Pancreas (tissue), 10 donors: ENCODE measurements at regions not wholly inside any gene's neighbourhood (a gene's known extent, or its start where the extent isn't known, plus 50 kb on each side); places are given as distances from the start of the nearest gene placed in this dataset.

ENCODE experiments used
- ATAC-seq, 4 donors: fragments of 200-7000 bp; cut with Tn5 transposase; one replicate each; pipeline versions ENCODE4 v1.8.0 to v1.9.1; 2020; ENCODE audit warnings: mild to moderate bottlenecking in 4 of 4, moderate library complexity in 4 of 4
- DNase-seq, 6 donors: peaks; one replicate each; pipeline ENCODE4 v3.0.0-alpha.2; 2020
- FAIRE-seq: peaks from 2 replicates; lab custom pipeline; 2012; peaks lifted over from hg19 to GRCh38; lab: Jason Lieb, UNC
- H3K27ac ChIP-seq, 4 donors: fragments of 200-600 bp; sonication (generic); 1 replicate in 3 of 4; 2 replicates in 1 of 4; pipeline versions ENCODE4 v1.5.0 to v1.8.0; 2020
- H3K27me3 ChIP-seq, 4 donors: fragments of 200-600 bp; one replicate each; pipeline ENCODE4 v1.8.0; 2021
- H3K36me3 ChIP-seq, 3 donors: fragments of 200-600 bp; sonication (generic) in 1 of 3; one replicate each; pipeline versions ENCODE4 v1.5.0 to v1.8.0; 2020 to 2021
- H3K4me1 ChIP-seq, 3 donors: fragments of 200-600 bp; one replicate each; pipeline ENCODE4 v1.8.0; 2021
- H3K4me3 ChIP-seq, 4 donors: fragments of 200-600 bp; sonication (generic) in 2 of 4; one replicate each; pipeline versions ENCODE4 v1.5.0 to v1.8.0; 2020 to 2021
- H3K9me3 ChIP-seq, 4 donors: fragments of 200-600 bp; one replicate each; pipeline ENCODE4 v1.8.0; 2021
- CTCF ChIP-seq, 4 donors: fragments of 200-600 bp; sonication (generic) in 3 of 4; IDR thresholded peaks; one replicate each; pipeline versions ENCODE4 v1.5.0 to v1.8.0; 2021; ENCODE audit warnings: antibody characterized with exemption in 4 of 4
- whole genome bisulfite sequencing, 2 donors: extraction: QIAGEN DNeasy Blood & Tissue Kit; methylation state at CpG; one replicate each; pipeline ENCODE4 v1.1.7; 2013; 5-methylcytosine and 5-hydroxymethylcytosine counted together
- intact Hi-C, 3 donors: fragments of 100-400 bp; cut with DNase I; formaldehyde crosslinking; loops; one replicate each; pipeline versions ENCODE4 v1.11.1 to v1.14.2; 2022
- donor health status: healthy with polysubstance abuse.
- donor health status: DM: no; HTN: no; CAD: no; lungs with moderate emphysema.
- donor health status: DM: no; HTN: no; CAD: no.
- donor health status: control.
- donor health status: control.
- donor health status: Bipolar disorder and iron deficiency.
- donor health status: DM: yes; HTN: yes; CAD: no.
- donor health status: DM: no; HTN: no; CAD: no.
- donor health status: DM: no; HTN: no; CAD: no.
- donor health status: DM: yes; HTN: yes; CAD: no.

GRCh38 chr22:27473533-27473932, 328.0 kb downstream of the MN1 start:
- no peak for DNase-seq

GRCh38 chr22:27474112-27474571, 327.4 kb downstream of the MN1 start:
- DNase-seq (no peak), FAIRE-seq (no peak), ATAC-seq (no peak)
- Histone ChIP-seq H3K27me3 (no peaks in the 10 kb centered on the region), H3K4me1 (no peaks in the 10 kb centered on the region), H3K4me3 (no peak overlapping the region), H3K9me3 (no peaks in the 10 kb centered on the region), H3K27ac (no peak overlapping the region), H3K36me3 (no peaks in the 10 kb centered on the region)
- intact Hi-C loops, result no loop called here
- WGBS, 2 donors, result 84 to 88% methylated on average over 9 of the region's 9 CpGs
- TF ChIP-seq CTCF (IDR thresholded peaks at IDR 0.05), result no peak

More at GRCh38 chr22:27473533-27473932, 328.0 kb downstream of the MN1 start:
- ATAC-seq (no peak), FAIRE-seq (no peak)
- Histone ChIP-seq H3K9me3 (no peaks in the 10 kb centered on the region), H3K36me3 (no peaks in the 10 kb centered on the region), H3K4me3 (no peak overlapping the region), H3K27me3 (no peaks in the 10 kb centered on the region), H3K4me1 (no peaks in the 10 kb centered on the region), H3K27ac (no peak overlapping the region)
- intact Hi-C loops, result no loop called here
- 85 to 90% methylated on average over 3 of the region's 3 CpGs for WGBS, 2 donors
- TF ChIP-seq CTCF (IDR thresholded peaks at IDR 0.05), result no peak

- H3K4me3 ChIP-seq, result no peak overlapping the region
- H3K27me3 ChIP-seq, result no peaks in the 10 kb centered on the region
- 51 to 54% methylated on average over 12 of the region's 12 CpGs for WGBS, 2 donors
- DNase-seq, result peak in 1 of 6 donors; percentile 29
- intact Hi-C loops, result no loop called here
- H3K36me3 ChIP-seq, result no peaks in the 10 kb centered on the region
- no peaks in the 10 kb centered on the region for H3K9me3 ChIP-seq
- no peaks in the 10 kb centered on the region for H3K4me1 ChIP-seq
- no peak for FAIRE-seq
- ATAC-seq, result peak; percentile 43 to 75 (median 66)
- TF ChIP-seq CTCF (IDR thresholded peaks at IDR 0.05), result no peak
- no peak overlapping the region for H3K27ac ChIP-seq
These were observed 326.6 kb downstream of the MN1 start for GRCh38 chr22:27474711-27475547.

- Histone ChIP-seq H3K36me3 (no peaks in the 10 kb centered on the region), H3K9me3 (no peaks in the 10 kb centered on the region), H3K27ac (no peak overlapping the region), H3K4me3 (no peak overlapping the region), H3K27me3 (no peaks in the 10 kb centered on the region), H3K4me1 (no peaks in the 10 kb centered on the region)
- no peak for FAIRE-seq
- no peak for ATAC-seq
- 68% methylated on average over 3 of the region's 3 CpGs for WGBS, 2 donors
- DNase-seq, result no peak
- TF ChIP-seq CTCF (IDR thresholded peaks at IDR 0.05), result no peak
- intact Hi-C loops, result no loop called here
These were observed 326.0 kb downstream of the MN1 start for GRCh38 chr22:27475548-27475897.

GRCh38 chr22:27476318-27476717, 325.2 kb downstream of the MN1 start:
- intact Hi-C loops, result no loop called here
- DNase-seq (no peak), ATAC-seq (no peak), FAIRE-seq (no peak)
- no peak overlapping the region for H3K27ac ChIP-seq
- no peaks in the 10 kb centered on the region for H3K36me3 ChIP-seq
- H3K4me1 ChIP-seq, result no peaks in the 10 kb centered on the region
- no peak for TF ChIP-seq CTCF (IDR thresholded peaks at IDR 0.05)
- no peaks in the 10 kb centered on the region for H3K27me3 ChIP-seq
- H3K9me3 ChIP-seq, result no peaks in the 10 kb centered on the region
- 93% methylated on average over 11 of the region's 11 CpGs for WGBS, 2 donors
- H3K4me3 ChIP-seq, result no peak overlapping the region
